K562 (cell line): ENCODE measurements at regions not wholly inside any gene's neighbourhood (a gene's known extent, or its start where the extent isn't known, plus 50 kb on each side); places are given as distances from the start of the nearest gene placed in this dataset.

Source experiments
- ELF4 ChIP-seq: fragments of 450-650 bp; formaldehyde crosslinking; IDR thresholded peaks from 2 replicates; pipeline ENCODE4 v1.4.0; 2022; ENCODE audit warnings: missing genetic modification characterization
- NCOA2 ChIP-seq, 2 experiments: fragments of 450-650 bp; IDR thresholded peaks; 2 replicates each; pipeline ENCODE4 v1.6.1; 2018; ENCODE audit warnings: mild to moderate bottlenecking in 2 of 2, moderate library complexity in 1 of 2; ENCODE audit not compliant: partially characterized antibody in 2 of 2
- PML ChIP-seq: IDR thresholded peaks from 2 replicates; pipeline ENCODE4 v1.6.1; 2012; ENCODE audit warnings: low read length, inconsistent platforms
- TEAD4 ChIP-seq, 2 experiments: sonication (generic) in 1 of 2; formaldehyde crosslinking in 1 of 2; IDR thresholded peaks; 2 replicates each; pipeline versions ENCODE4 v1.6.1 to v1.8.0; 2012 to 2022; ENCODE audit warnings: borderline replicate concordance in 1 of 2, inconsistent platforms in 1 of 2, low read length in 1 of 2, mild to moderate bottlenecking in 1 of 2, missing genetic modification reagents in 1 of 2
- ZNF764 ChIP-seq: fragments of 250-450 bp; sonication (Bioruptor Pico); IDR thresholded peaks from 2 replicates; pipeline ENCODE4 v1.4.0; 2020; ENCODE audit warnings: low read depth, mild to moderate bottlenecking, moderate library complexity
- TF ChIP-seq, protein P1 (sequence below): fragments of 450-650 bp; IDR thresholded peaks from 2 replicates; pipeline ENCODE4 v1.6.1; 2016; ENCODE audit warnings: mild to moderate bottlenecking, moderate library complexity
- TF ChIP-seq, protein P2 (sequence below): sonication (generic); formaldehyde crosslinking; IDR thresholded peaks from 2 replicates; pipeline ENCODE4 v1.8.0; 2022; ENCODE audit warnings: mild to moderate bottlenecking, low read depth, missing genetic modification reagents

DNA sequence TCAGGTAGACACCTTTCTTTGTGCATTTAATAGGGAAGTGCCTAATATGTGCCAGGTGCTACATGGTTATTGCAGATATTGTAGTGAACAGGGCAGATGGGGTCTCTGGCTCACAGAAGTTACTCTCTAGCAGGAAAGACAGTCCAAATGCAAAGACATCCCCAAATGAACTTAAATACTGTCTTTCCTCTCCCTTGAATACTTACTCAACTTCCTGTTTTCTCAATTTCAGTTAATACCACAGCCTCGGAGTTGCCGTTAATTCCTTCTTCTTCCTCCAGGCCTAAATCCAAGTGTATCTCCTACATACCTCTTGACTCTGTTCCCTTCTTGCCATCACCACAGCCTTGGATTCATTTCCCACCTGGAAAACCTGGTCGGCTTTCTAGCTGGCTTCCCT, 134.3 kb upstream of the SESN3 start (continued):
- TF ChIP-seq, protein P1, sequence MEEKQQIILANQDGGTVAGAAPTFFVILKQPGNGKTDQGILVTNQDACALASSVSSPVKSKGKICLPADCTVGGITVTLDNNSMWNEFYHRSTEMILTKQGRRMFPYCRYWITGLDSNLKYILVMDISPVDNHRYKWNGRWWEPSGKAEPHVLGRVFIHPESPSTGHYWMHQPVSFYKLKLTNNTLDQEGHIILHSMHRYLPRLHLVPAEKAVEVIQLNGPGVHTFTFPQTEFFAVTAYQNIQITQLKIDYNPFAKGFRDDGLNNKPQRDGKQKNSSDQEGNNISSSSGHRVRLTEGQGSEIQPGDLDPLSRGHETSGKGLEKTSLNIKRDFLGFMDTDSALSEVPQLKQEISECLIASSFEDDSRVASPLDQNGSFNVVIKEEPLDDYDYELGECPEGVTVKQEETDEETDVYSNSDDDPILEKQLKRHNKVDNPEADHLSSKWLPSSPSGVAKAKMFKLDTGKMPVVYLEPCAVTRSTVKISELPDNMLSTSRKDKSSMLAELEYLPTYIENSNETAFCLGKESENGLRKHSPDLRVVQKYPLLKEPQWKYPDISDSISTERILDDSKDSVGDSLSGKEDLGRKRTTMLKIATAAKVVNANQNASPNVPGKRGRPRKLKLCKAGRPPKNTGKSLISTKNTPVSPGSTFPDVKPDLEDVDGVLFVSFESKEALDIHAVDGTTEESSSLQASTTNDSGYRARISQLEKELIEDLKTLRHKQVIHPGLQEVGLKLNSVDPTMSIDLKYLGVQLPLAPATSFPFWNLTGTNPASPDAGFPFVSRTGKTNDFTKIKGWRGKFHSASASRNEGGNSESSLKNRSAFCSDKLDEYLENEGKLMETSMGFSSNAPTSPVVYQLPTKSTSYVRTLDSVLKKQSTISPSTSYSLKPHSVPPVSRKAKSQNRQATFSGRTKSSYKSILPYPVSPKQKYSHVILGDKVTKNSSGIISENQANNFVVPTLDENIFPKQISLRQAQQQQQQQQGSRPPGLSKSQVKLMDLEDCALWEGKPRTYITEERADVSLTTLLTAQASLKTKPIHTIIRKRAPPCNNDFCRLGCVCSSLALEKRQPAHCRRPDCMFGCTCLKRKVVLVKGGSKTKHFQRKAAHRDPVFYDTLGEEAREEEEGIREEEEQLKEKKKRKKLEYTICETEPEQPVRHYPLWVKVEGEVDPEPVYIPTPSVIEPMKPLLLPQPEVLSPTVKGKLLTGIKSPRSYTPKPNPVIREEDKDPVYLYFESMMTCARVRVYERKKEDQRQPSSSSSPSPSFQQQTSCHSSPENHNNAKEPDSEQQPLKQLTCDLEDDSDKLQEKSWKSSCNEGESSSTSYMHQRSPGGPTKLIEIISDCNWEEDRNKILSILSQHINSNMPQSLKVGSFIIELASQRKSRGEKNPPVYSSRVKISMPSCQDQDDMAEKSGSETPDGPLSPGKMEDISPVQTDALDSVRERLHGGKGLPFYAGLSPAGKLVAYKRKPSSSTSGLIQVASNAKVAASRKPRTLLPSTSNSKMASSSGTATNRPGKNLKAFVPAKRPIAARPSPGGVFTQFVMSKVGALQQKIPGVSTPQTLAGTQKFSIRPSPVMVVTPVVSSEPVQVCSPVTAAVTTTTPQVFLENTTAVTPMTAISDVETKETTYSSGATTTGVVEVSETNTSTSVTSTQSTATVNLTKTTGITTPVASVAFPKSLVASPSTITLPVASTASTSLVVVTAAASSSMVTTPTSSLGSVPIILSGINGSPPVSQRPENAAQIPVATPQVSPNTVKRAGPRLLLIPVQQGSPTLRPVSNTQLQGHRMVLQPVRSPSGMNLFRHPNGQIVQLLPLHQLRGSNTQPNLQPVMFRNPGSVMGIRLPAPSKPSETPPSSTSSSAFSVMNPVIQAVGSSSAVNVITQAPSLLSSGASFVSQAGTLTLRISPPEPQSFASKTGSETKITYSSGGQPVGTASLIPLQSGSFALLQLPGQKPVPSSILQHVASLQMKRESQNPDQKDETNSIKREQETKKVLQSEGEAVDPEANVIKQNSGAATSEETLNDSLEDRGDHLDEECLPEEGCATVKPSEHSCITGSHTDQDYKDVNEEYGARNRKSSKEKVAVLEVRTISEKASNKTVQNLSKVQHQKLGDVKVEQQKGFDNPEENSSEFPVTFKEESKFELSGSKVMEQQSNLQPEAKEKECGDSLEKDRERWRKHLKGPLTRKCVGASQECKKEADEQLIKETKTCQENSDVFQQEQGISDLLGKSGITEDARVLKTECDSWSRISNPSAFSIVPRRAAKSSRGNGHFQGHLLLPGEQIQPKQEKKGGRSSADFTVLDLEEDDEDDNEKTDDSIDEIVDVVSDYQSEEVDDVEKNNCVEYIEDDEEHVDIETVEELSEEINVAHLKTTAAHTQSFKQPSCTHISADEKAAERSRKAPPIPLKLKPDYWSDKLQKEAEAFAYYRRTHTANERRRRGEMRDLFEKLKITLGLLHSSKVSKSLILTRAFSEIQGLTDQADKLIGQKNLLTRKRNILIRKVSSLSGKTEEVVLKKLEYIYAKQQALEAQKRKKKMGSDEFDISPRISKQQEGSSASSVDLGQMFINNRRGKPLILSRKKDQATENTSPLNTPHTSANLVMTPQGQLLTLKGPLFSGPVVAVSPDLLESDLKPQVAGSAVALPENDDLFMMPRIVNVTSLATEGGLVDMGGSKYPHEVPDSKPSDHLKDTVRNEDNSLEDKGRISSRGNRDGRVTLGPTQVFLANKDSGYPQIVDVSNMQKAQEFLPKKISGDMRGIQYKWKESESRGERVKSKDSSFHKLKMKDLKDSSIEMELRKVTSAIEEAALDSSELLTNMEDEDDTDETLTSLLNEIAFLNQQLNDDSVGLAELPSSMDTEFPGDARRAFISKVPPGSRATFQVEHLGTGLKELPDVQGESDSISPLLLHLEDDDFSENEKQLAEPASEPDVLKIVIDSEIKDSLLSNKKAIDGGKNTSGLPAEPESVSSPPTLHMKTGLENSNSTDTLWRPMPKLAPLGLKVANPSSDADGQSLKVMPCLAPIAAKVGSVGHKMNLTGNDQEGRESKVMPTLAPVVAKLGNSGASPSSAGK, result no peak
- TF ChIP-seq, protein P2, sequence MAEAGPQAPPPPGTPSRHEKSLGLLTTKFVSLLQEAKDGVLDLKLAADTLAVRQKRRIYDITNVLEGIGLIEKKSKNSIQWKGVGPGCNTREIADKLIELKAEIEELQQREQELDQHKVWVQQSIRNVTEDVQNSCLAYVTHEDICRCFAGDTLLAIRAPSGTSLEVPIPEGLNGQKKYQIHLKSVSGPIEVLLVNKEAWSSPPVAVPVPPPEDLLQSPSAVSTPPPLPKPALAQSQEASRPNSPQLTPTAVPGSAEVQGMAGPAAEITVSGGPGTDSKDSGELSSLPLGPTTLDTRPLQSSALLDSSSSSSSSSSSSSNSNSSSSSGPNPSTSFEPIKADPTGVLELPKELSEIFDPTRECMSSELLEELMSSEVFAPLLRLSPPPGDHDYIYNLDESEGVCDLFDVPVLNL (CRISPR knock-in tag), result no peak
- no peak for TF ChIP-seq NCOA2 (IDR thresholded peaks at IDR 0.05; ENCODE audit: partially characterized antibody in 2 of 2)
- no peak for TF ChIP-seq PML
- TF ChIP-seq ZNF764 (CRISPR knock-in tag), result no peak
- TF ChIP-seq ELF4 (CRISPR knock-in tag), result no peak
- no peak for TF ChIP-seq TEAD4 (IDR thresholded peaks at IDR 0.05; ENCODE audit: low read length)
- no peak for TF ChIP-seq TEAD4 (CRISPR knock-in tag; IDR thresholded peaks at IDR 0.05; ENCODE audit: borderline replicate concordance)
